ENCODE measurements at regions not wholly inside any gene's neighbourhood (a gene's known extent, or its start where the extent isn't known, plus 50 kb on each side); places are given as distances from the start of the nearest gene placed in this dataset.
A peak's percentile ranks its signal among the peaks of the same experiment; 100 is the strongest.
"Not testable (repeated sequence)": the region's sequence is repeated elsewhere in the genome, so short reads cannot be mapped to it uniquely, and the experiment has no call there.

DNA sequence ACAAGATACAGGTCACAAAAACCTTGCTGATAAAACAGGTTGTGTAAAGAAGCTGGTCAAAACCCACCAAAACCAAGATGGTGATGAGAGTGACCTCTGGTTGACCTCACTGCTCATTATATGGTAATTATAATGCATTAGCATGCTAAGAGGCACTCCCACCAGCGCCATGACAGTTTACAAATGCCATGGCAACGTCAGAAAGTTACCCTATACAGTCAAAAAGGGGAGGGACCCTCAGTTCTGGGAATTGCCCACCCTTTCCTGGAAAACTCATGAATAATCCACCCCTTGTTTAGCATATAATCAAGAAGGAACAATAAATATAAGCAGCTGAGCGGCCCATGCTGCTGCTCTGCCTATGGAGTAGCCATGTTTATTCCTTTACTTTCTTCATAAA lies 434.1 kb downstream of the ZNF536 start:
- TF ChIP-seq, protein P1, sequence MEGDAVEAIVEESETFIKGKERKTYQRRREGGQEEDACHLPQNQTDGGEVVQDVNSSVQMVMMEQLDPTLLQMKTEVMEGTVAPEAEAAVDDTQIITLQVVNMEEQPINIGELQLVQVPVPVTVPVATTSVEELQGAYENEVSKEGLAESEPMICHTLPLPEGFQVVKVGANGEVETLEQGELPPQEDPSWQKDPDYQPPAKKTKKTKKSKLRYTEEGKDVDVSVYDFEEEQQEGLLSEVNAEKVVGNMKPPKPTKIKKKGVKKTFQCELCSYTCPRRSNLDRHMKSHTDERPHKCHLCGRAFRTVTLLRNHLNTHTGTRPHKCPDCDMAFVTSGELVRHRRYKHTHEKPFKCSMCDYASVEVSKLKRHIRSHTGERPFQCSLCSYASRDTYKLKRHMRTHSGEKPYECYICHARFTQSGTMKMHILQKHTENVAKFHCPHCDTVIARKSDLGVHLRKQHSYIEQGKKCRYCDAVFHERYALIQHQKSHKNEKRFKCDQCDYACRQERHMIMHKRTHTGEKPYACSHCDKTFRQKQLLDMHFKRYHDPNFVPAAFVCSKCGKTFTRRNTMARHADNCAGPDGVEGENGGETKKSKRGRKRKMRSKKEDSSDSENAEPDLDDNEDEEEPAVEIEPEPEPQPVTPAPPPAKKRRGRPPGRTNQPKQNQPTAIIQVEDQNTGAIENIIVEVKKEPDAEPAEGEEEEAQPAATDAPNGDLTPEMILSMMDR (IDR thresholded peaks at IDR 0.05; ENCODE audit: insufficient read depth, low read length, poor library complexity, severe bottlenecking): no peak
- H3K27me3 ChIP-seq (replicated peaks; ENCODE audit: control insufficient read depth, insufficient read depth, low read length): no peaks in the 10 kb centered on the region
- DNase-seq (ENCODE audit: extremely low read depth, insufficient read length): no peak
- no peaks in the 10 kb centered on the region for H3K36me3 ChIP-seq (ENCODE audit: control insufficient read depth, insufficient read depth, low read length)
- no peak overlapping the region for H3K4me3 ChIP-seq (replicated peaks; ENCODE audit: low read depth, low read length)

DNA sequence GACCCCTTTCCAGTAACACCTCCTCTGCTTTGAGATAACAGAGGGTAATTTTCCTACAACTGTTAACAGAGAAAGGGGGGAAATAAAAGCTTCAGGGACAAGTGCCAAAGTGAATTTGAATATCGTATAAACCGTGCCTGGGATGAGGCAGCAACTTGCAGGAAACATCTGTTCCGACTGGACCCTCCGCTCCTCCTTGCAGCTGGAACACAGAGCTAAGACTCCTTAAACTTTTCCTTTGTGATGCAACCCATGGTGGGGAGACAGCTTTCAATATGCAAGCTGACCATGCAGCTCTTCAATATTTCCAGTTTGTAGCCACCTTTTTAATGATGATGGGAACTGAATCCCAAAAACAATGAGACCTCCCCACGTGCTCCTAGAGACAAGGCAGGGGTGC lies 432.6 kb downstream of the ZNF536 start:
- H3K36me3 ChIP-seq (ENCODE audit: control insufficient read depth, insufficient read depth, low read length): no peaks in the 10 kb centered on the region
- TF ChIP-seq, protein P1 (IDR thresholded peaks at IDR 0.05; ENCODE audit: insufficient read depth, low read length, poor library complexity, severe bottlenecking): no peak

DNA sequence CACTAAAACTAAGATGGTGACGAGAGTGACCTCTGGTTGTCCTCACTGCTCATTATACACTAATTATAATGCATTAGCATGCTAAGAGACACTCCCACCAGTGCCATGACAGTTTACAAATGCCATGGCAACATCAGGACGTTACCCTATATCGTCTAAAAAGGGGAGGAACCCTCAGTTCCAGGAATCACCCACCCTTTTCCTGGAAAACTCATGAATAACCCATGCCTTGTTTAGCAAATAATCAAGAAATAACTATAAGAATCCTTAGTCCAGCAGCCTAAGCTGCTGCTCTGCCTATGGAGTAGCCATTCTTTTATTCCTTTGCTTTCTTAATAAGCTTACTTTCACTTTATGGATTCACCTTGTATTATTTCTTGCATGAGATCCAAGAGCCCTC lies 432.1 kb downstream of the ZNF536 start:
- not testable (repeated sequence) for H3K36me3 ChIP-seq (ENCODE audit: control insufficient read depth, insufficient read depth, low read length); H3K27me3 ChIP-seq (replicated peaks; ENCODE audit: control insufficient read depth, insufficient read depth, low read length); H3K4me3 ChIP-seq (replicated peaks; ENCODE audit: low read depth, low read length); DNase-seq (ENCODE audit: extremely low read depth, insufficient read length)

More for the DNA sequence above, 432.6 kb downstream of the ZNF536 start:
- no peak for DNase-seq (ENCODE audit: extremely low read depth, insufficient read length)
- Histone ChIP-seq H3K27me3 (replicated peaks; ENCODE audit: control insufficient read depth, insufficient read depth, low read length) (no peaks in the 10 kb centered on the region), H3K4me3 (replicated peaks; ENCODE audit: low read depth, low read length) (no peak overlapping the region)

DNA sequence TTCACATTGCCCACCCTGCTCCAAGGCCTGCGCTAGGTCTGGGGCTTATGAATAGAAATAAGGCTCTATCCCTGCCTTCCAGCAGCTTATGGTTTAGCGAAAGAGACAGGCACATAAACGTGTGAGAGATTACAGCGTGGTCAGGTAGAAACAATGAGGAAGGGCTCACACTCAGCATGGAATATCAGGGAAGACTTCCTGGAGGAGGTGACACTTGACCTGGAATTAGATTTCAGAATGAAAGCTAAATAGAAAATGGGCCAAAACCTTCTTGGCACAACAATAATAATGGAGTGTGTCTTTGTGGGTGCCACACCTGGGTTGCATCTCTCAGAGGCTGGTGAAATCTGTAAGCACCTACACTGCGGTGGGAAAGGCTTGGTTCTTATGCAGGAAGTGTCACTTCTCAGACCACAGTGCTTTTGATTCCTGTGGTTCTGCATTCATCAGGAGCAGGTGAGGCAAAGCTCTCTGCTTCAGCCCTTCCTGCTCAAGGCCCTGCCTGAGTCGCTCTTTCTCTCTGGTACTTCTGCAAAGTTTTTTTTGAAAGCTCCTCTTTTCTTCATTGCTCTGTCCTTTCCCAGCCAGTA lies 430.3 kb downstream of the ZNF536 start:
- no peak for DNase-seq (ENCODE audit: extremely low read depth, insufficient read length)
- TF ChIP-seq, protein P1 (IDR thresholded peaks at IDR 0.05; ENCODE audit: insufficient read depth, low read length, poor library complexity, severe bottlenecking): no peak
- H3K27me3 ChIP-seq (replicated peaks; ENCODE audit: control insufficient read depth, insufficient read depth, low read length): no peaks in the 10 kb centered on the region
- H3K36me3 ChIP-seq (ENCODE audit: control insufficient read depth, insufficient read depth, low read length): no peaks in the 10 kb centered on the region
- H3K4me3 ChIP-seq (replicated peaks; ENCODE audit: low read depth, low read length): no peak overlapping the region

DNA sequence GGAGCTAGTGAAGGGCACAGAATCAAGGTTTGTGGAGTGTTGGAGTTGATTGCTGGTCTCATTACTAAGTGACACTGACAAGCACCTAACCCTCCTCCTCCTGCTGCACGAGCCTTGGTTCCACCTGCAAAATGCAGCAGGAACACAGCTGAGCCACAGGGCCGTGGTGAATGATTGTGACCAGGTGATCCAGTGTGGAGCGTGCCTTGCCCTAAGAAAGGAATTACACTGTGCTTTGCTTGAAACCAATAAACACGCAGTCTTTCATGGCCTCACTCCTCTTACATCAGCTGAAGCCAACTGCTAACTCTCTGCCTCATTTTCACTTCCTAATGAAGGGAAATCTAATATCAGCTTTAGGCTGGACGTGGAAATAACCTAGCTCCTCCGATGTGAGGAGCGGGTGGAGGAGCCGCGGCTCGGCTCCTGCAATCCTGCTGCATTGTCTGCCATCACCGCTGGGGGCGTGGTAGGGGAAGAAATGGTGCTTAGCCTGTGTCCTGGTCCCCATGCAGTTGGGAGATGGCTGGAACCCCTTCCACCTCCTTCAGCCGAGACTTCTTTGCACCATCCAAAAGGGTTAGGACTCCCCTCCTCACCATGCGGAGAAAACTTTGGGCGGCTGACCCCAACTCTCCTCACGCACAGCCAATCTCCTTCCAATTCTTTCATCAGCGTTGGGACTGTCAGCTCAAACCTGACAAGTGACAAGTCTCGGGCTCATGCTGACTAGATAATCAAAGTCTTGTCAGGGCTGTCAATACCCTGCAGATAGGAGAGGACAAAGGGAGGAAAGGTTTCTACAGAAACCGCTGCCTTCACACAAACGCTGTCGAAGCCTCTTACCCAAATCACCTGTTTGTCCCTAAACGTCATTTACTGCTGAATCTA lies 427.9 kb downstream of the ZNF536 start:
- DNase-seq (ENCODE audit: extremely low read depth, insufficient read length): no peak
- no peak overlapping the region for H3K4me3 ChIP-seq (replicated peaks; ENCODE audit: low read depth, low read length)

DNA sequence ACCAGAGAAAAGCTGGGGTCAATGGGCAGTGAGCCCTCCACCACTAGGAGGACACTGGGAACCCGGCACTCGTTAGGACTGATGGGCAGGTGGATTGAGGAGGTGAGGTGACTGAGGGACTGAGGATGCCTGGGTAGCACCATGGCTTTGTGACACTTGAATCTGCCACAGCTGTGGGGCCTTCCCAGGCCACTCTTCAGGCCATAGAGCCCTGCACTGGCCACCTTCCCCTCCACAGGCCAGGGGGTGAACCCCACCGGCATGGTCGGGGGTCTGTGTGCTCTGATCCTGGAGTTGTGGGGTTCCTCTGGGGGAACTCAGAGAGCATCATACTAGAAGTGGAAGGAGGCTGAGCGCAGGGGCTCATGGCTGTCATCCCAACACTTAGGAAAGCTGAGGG lies 423.5 kb downstream of the ZNF536 start:
- H3K4me3 ChIP-seq (replicated peaks; ENCODE audit: low read depth, low read length): no peak overlapping the region
- no peak for DNase-seq (ENCODE audit: extremely low read depth, insufficient read length)
- TF ChIP-seq, protein P1 (IDR thresholded peaks at IDR 0.05; ENCODE audit: insufficient read depth, low read length, poor library complexity, severe bottlenecking): no peak
- H3K36me3 ChIP-seq (ENCODE audit: control insufficient read depth, insufficient read depth, low read length): no peaks in the 10 kb centered on the region
- no peaks in the 10 kb centered on the region for H3K27me3 ChIP-seq (replicated peaks; ENCODE audit: control insufficient read depth, insufficient read depth, low read length)

More for the DNA sequence above, 427.9 kb downstream of the ZNF536 start:
- Histone ChIP-seq H3K27me3 (replicated peaks; ENCODE audit: control insufficient read depth, insufficient read depth, low read length) (no peaks in the 10 kb centered on the region), H3K36me3 (ENCODE audit: control insufficient read depth, insufficient read depth, low read length) (no peaks in the 10 kb centered on the region)
- TF ChIP-seq, protein P1 (IDR thresholded peaks at IDR 0.05; ENCODE audit: insufficient read depth, low read length, poor library complexity, severe bottlenecking): peak; percentile 6
